ENCODE measurements at regions not wholly inside any gene's neighbourhood (a gene's known extent, or its start where the extent isn't known, plus 50 kb on each side); places are given as distances from the start of the nearest gene placed in this dataset.

DNA sequence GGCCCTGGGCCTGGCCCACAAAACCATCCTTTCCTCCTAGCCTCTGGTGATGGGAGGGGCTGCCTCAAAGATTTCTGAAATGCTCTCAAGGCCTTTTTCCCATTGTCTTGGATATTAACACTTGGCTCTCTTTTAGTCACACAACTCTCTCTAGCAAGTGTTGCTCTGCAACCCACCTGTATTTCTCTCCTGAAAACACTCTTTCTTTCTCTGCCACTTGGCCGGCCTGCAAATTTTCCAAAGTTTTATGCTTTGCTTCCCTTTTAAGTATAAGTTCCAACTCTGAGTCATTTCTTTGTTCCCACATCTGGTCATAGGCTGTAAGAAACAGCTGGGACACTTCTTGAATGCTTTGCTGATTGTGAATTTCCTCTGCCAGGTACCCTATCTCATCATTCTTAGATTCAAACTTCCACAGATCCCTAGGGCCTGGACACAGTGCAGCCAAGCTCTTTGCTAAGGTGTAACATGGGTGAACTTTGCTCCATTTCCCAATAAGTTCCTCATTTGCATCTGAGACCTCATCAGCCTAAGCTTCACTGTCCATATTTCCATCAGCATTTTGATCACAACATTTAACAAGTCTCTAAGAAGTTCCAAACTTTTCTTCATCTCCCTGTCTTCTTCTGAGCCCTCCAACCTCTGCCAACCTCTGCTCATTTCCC, 93.8 kb downstream of the TRIM29 start:
- Histone ChIP-seq H3K4me3 (ENCODE audit: low read length) (no peak overlapping the region), H3K4me2 (ENCODE audit: low read length) (no peak overlapping the region), H3K9me2 (ENCODE audit: insufficient read depth, low read length) (no peaks in the 10 kb centered on the region), H3K9ac (ENCODE audit: low read length) (no peak overlapping the region), H3K36me3 (ENCODE audit: insufficient read depth, low read length) (no peaks in the 10 kb centered on the region), H3K9me3 (ENCODE audit: low read length) (no peaks in the 10 kb centered on the region), H4K20me1 (ENCODE audit: insufficient read depth) (no peaks in the 10 kb centered on the region), H3K27me3 (ENCODE audit: insufficient read depth, low read depth, low read length) (no peaks in the 10 kb centered on the region), H3K27ac (ENCODE audit: low read length) (no peak overlapping the region), H3K79me2 (replicated peaks; ENCODE audit: insufficient read depth, low read length) (no peaks in the 10 kb centered on the region), H3F3A (ENCODE audit: insufficient read depth, low read length, poor library complexity, severe bottlenecking) (no peaks in the 10 kb centered on the region), H2AFZ (ENCODE audit: low read depth, low read length) (no peak overlapping the region)
- no peak for TF ChIP-seq POLR2AphosphoS5 (IDR thresholded peaks at IDR 0.05)
- no peak for TF ChIP-seq SMC3 (conservative IDR thresholded peaks at IDR 0.05; ENCODE audit: poor library complexity)
- no peak for TF ChIP-seq MXI1 (conservative IDR thresholded peaks at IDR 0.05; ENCODE audit: poor library complexity, severe bottlenecking)
- TF ChIP-seq EP300 (conservative IDR thresholded peaks at IDR 0.05; ENCODE audit: poor library complexity, severe bottlenecking): no peak
- no peak for TF ChIP-seq CTCF (IDR thresholded peaks at IDR 0.05; ENCODE audit: poor library complexity, severe bottlenecking)
- TF ChIP-seq, protein P1, sequence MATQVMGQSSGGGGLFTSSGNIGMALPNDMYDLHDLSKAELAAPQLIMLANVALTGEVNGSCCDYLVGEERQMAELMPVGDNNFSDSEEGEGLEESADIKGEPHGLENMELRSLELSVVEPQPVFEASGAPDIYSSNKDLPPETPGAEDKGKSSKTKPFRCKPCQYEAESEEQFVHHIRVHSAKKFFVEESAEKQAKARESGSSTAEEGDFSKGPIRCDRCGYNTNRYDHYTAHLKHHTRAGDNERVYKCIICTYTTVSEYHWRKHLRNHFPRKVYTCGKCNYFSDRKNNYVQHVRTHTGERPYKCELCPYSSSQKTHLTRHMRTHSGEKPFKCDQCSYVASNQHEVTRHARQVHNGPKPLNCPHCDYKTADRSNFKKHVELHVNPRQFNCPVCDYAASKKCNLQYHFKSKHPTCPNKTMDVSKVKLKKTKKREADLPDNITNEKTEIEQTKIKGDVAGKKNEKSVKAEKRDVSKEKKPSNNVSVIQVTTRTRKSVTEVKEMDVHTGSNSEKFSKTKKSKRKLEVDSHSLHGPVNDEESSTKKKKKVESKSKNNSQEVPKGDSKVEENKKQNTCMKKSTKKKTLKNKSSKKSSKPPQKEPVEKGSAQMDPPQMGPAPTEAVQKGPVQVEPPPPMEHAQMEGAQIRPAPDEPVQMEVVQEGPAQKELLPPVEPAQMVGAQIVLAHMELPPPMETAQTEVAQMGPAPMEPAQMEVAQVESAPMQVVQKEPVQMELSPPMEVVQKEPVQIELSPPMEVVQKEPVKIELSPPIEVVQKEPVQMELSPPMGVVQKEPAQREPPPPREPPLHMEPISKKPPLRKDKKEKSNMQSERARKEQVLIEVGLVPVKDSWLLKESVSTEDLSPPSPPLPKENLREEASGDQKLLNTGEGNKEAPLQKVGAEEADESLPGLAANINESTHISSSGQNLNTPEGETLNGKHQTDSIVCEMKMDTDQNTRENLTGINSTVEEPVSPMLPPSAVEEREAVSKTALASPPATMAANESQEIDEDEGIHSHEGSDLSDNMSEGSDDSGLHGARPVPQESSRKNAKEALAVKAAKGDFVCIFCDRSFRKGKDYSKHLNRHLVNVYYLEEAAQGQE (IDR thresholded peaks at IDR 0.05; ENCODE audit: borderline replicate concordance): no peak

- Histone ChIP-seq H4K20me1 (ENCODE audit: insufficient read depth) (no peaks in the 10 kb centered on the region), H3K27ac (ENCODE audit: low read length) (no peak overlapping the region), H3K79me2 (replicated peaks; ENCODE audit: insufficient read depth, low read length) (no peaks in the 10 kb centered on the region), H2AFZ (ENCODE audit: low read depth, low read length) (no peak overlapping the region), H3K9ac (ENCODE audit: low read length) (no peak overlapping the region), H3K9me3 (ENCODE audit: low read length) (no peaks in the 10 kb centered on the region), H3K4me2 (ENCODE audit: low read length) (no peak overlapping the region), H3K27me3 (ENCODE audit: insufficient read depth, low read depth, low read length) (no peaks in the 10 kb centered on the region), H3K4me3 (ENCODE audit: low read length) (no peak overlapping the region), H3K36me3 (ENCODE audit: insufficient read depth, low read length) (no peaks in the 10 kb centered on the region), H3F3A (ENCODE audit: insufficient read depth, low read length, poor library complexity, severe bottlenecking) (no peaks in the 10 kb centered on the region), H3K9me2 (ENCODE audit: insufficient read depth, low read length) (no peaks in the 10 kb centered on the region)
- no peak for TF ChIP-seq TAF1 (IDR thresholded peaks at IDR 0.05; ENCODE audit: low read depth)
- no peak for TF ChIP-seq RAD21 (conservative IDR thresholded peaks at IDR 0.05)
- TF ChIP-seq EZH2 (IDR thresholded peaks at IDR 0.05; ENCODE audit: borderline replicate concordance, insufficient read depth, low read length, poor library complexity, severe bottlenecking): no peak
- TF ChIP-seq EP300 (conservative IDR thresholded peaks at IDR 0.05; ENCODE audit: poor library complexity, severe bottlenecking): no peak
Measured at GRCh38 chr11:120043328-120043945, 94.5 kb downstream of the TRIM29 start.
